Inflammatory macrophage (primary cell): ENCODE measurements at regions not wholly inside any gene's neighbourhood (a gene's known extent, or its start where the extent isn't known, plus 50 kb on each side); places are given as distances from the start of the nearest gene placed in this dataset.

Experiments
- DNase-seq, 2 donors: peaks; one replicate each; pipeline ENCODE4 v3.0.0-alpha.2; 2020 to 2022

- no peak for DNase-seq
Measured at GRCh38 chr11:42625757-42626665, 685.8 kb upstream of the API5 start.

- no peak for DNase-seq
Measured at GRCh38 chr11:42631220-42631843, 680.5 kb upstream of the API5 start.

- no peak for DNase-seq
Measured at GRCh38 chr11:42646959-42647358, 664.8 kb upstream of the API5 start.

GRCh38 chr11:42647993-42648392, 663.8 kb upstream of the API5 start:
- no peak for DNase-seq

- no peak for DNase-seq
Measured at GRCh38 chr11:42651621-42652020, 660.2 kb upstream of the API5 start.

GRCh38 chr11:42657169-42657568, 654.6 kb upstream of the API5 start:
- DNase-seq, result no peak

- DNase-seq, result no peak
Measured at GRCh38 chr11:42661942-42662341, 649.9 kb upstream of the API5 start.

- no peak for DNase-seq
Measured at GRCh38 chr11:42669248-42669976, 642.4 kb upstream of the API5 start.

GRCh38 chr11:42674436-42674835, 637.4 kb upstream of the API5 start:
- DNase-seq, result no peak

GRCh38 chr11:42707541-42707940, 604.3 kb upstream of the API5 start:
- DNase-seq, result no peak

GRCh38 chr11:42709216-42709615, 602.6 kb upstream of the API5 start:
- no peak for DNase-seq

GRCh38 chr11:42713279-42713678, 598.5 kb upstream of the API5 start:
- DNase-seq, result no peak

- no peak for DNase-seq
Measured at GRCh38 chr11:42713753-42714152, 598.0 kb upstream of the API5 start.

GRCh38 chr11:42720716-42721563, 590.9 kb upstream of the API5 start:
- DNase-seq, result no peak

- DNase-seq, result no peak
Measured at GRCh38 chr11:42727879-42728278, 583.9 kb upstream of the API5 start.

- no peak for DNase-seq
Measured at GRCh38 chr11:42762348-42762747, 549.4 kb upstream of the API5 start.

GRCh38 chr11:42764936-42765335, 546.9 kb upstream of the API5 start:
- DNase-seq, result no peak

GRCh38 chr11:42768576-42768975, 543.2 kb upstream of the API5 start:
- no peak for DNase-seq

GRCh38 chr11:42770444-42771065, 541.2 kb upstream of the API5 start:
- DNase-seq, result peak; percentile 21 to 25

GRCh38 chr11:42772886-42773285, 538.9 kb upstream of the API5 start:
- DNase-seq, result no peak

- DNase-seq, result no peak
Measured at GRCh38 chr11:42773729-42774128, 538.1 kb upstream of the API5 start.

GRCh38 chr11:42774567-42774966, 537.2 kb upstream of the API5 start:
- DNase-seq, result no peak
